ENCODE measurements at regions not wholly inside any gene's neighbourhood (a gene's known extent, or its start where the extent isn't known, plus 50 kb on each side); places are given as distances from the start of the nearest gene placed in this dataset.

DNA sequence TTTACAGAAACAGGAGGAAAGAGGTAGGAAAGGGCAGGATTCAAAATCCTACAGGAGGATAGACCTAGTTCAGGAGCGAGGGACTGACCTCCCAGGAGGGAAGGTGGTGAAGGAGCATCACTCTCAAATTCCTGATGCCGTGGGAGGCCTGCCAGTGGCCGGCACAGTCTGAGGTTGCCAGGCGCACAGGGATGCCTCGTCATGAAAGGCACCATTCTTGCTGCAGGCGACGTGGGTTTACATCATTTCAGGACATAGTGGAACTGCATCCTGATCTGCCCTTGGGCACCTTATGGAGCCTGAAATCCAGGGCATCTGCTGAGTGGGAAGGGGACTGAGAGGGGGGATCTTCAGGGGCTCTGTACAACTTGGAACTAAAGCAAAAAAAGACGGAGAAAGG lies 163.2 kb upstream of the S1PR3 start:
- ChIA-PET POLR2A (no interaction called here), CTCF (no interaction called here)
- Mint-ChIP-seq H3K9me3 (ENCODE audit: unreplicated experiment) (no peaks in the 10 kb centered on the region), H3K27me3 (ENCODE audit: insufficient read depth, unreplicated experiment) (no peaks in the 10 kb centered on the region), H3K4me3 (ENCODE audit: unreplicated experiment) (no peak overlapping the region), H3K4me1 (ENCODE audit: insufficient read depth, unreplicated experiment) (peaks cover 10% of the 10 kb centered on the region), H3K36me3 (ENCODE audit: insufficient read depth, unreplicated experiment) (no peaks in the 10 kb centered on the region), H3K27ac (ENCODE audit: low read depth, unreplicated experiment) (no peak overlapping the region)
- intact Hi-C loops (cut with micrococcal nuclease) = no loop called here
- DNase-seq (ENCODE audit: unreplicated experiment) = no peak
- BruUV-seq (replicated peaks) = no TSS peak
- TF ChIP-seq, protein P1, sequence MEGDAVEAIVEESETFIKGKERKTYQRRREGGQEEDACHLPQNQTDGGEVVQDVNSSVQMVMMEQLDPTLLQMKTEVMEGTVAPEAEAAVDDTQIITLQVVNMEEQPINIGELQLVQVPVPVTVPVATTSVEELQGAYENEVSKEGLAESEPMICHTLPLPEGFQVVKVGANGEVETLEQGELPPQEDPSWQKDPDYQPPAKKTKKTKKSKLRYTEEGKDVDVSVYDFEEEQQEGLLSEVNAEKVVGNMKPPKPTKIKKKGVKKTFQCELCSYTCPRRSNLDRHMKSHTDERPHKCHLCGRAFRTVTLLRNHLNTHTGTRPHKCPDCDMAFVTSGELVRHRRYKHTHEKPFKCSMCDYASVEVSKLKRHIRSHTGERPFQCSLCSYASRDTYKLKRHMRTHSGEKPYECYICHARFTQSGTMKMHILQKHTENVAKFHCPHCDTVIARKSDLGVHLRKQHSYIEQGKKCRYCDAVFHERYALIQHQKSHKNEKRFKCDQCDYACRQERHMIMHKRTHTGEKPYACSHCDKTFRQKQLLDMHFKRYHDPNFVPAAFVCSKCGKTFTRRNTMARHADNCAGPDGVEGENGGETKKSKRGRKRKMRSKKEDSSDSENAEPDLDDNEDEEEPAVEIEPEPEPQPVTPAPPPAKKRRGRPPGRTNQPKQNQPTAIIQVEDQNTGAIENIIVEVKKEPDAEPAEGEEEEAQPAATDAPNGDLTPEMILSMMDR (IDR thresholded peaks at IDR 0.05; ENCODE audit: unreplicated experiment) = no peak

DNA sequence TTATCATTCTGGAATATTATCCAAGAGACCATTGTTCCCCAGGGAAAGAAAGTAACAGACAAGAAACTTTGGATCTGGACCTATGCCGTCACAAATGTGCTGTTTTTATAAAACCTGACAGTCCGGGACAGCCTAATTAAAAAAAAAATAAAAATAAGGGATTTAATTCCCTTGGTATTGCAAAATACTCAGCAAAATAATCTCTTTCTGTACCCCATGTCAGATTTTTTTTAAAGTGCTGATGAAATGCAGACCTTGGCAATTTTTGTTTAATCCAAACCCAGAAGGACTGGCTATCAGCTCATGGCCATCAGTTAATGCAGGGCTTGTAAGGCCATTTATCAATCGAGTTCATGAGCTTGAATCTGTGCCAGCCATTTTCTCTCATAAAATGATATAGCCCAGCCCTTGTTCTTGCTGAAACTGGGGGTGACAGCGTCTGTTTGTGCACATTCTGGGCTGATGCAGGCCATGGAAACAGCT lies 162.7 kb upstream of the S1PR3 start:
- Mint-ChIP-seq H3K27me3 (ENCODE audit: insufficient read depth, unreplicated experiment) (no peaks in the 10 kb centered on the region), H3K4me1 (ENCODE audit: insufficient read depth, unreplicated experiment) (peaks cover 12% of the 10 kb centered on the region), H3K4me3 (ENCODE audit: unreplicated experiment) (no peak overlapping the region), H3K9me3 (ENCODE audit: unreplicated experiment) (no peaks in the 10 kb centered on the region), H3K36me3 (ENCODE audit: insufficient read depth, unreplicated experiment) (no peaks in the 10 kb centered on the region), H3K27ac (ENCODE audit: low read depth, unreplicated experiment) (no peak overlapping the region)
- intact Hi-C loops (cut with micrococcal nuclease) = no loop called here
- no TSS peak for BruUV-seq (replicated peaks)
- ChIA-PET CTCF (no interaction called here), POLR2A (no interaction called here)
- no peak for DNase-seq (ENCODE audit: unreplicated experiment)
- TF ChIP-seq, protein P1 (IDR thresholded peaks at IDR 0.05; ENCODE audit: unreplicated experiment) = no peak

DNA sequence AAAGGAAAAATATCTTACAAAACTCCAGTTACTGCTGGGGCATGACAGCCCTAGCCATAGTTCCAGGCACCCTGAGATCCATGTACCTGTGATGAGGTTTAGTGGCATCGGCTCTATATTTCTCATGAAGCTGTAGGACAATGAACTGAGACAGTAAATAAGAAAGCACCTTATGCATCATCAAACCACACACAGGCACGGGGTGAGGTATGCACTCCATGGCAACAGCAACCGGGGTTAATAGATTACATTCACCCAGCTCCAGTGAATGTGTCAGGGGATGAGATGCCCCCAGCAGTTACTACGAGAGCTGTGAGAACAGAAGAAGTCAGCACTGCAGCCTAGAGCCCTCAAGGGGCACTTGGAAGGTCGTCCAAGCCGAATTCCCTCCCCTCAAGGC lies 162.0 kb upstream of the S1PR3 start:
- peaks cover 18% of the 10 kb centered on the region for H3K4me1 Mint-ChIP-seq (ENCODE audit: insufficient read depth, unreplicated experiment)
- no peaks in the 10 kb centered on the region for H3K27me3 Mint-ChIP-seq (ENCODE audit: insufficient read depth, unreplicated experiment)

DNA sequence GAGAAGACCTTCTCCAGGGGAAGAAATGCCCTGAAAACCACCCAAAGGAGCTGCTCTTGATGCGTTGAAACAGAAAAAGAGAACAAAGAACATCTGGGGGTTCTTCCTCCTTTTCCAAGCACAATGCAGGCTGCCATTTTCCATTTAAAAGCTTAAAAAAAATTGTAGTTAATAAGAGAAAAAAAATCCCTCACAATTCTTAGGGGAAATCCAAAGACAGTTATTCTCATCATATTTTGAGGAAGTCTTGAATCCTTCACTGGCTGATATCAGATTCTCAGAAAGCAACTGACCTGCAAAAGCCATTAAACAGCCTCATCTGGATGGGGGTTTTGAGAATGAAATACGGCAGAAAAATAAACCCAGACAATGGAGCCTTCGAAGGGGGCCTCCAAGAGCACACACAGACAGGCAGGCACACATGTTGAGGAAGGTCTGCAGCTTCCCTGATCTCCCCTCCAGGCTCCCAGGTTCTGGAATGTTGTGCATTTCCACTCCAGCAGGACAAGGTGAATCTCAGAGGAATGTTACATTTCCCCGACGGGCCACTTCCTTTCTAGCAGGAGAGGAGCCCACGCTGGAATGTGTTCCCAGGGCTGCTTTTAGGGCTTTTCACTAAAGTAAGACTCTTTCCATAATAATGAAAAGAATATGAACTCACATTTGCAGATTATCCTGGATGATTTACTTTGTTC lies 159.4 kb upstream of the S1PR3 start:
- DNase-seq (ENCODE audit: unreplicated experiment) = no peak
- Mint-ChIP-seq H3K27me3 (ENCODE audit: insufficient read depth, unreplicated experiment) (no peaks in the 10 kb centered on the region), H3K9me3 (ENCODE audit: unreplicated experiment) (no peaks in the 10 kb centered on the region), H3K4me3 (ENCODE audit: unreplicated experiment) (no peak overlapping the region), H3K36me3 (ENCODE audit: insufficient read depth, unreplicated experiment) (no peaks in the 10 kb centered on the region), H3K4me1 (ENCODE audit: insufficient read depth, unreplicated experiment) (peaks cover 15% of the 10 kb centered on the region), H3K27ac (ENCODE audit: low read depth, unreplicated experiment) (no peak overlapping the region)
- BruUV-seq (replicated peaks) = no TSS peak
- ChIA-PET CTCF (interaction anchor here (0.7 kb wide), 1 partner anchor 350 kb away, joined by 3 read pairs; no protein-coding TSS in a partner anchor), POLR2A (interaction anchor here (0.6 kb wide), 1 partner anchor 676 kb away, joined by 3 read pairs; no protein-coding TSS in a partner anchor)
- intact Hi-C loops (cut with micrococcal nuclease) = no loop called here
- TF ChIP-seq, protein P1 (IDR thresholded peaks at IDR 0.05; ENCODE audit: unreplicated experiment) = no peak

More for the DNA sequence above, 162.0 kb upstream of the S1PR3 start:
- TF ChIP-seq, protein P1 (IDR thresholded peaks at IDR 0.05; ENCODE audit: unreplicated experiment) = no peak
- CTCF ChIA-PET = no interaction called here
- BruUV-seq (replicated peaks) = no TSS peak
- intact Hi-C loops (cut with micrococcal nuclease) = no loop called here
- Mint-ChIP-seq H3K36me3 (ENCODE audit: insufficient read depth, unreplicated experiment) (no peaks in the 10 kb centered on the region), H3K27ac (ENCODE audit: low read depth, unreplicated experiment) (no peak overlapping the region), H3K4me3 (ENCODE audit: unreplicated experiment) (no peak overlapping the region), H3K9me3 (ENCODE audit: unreplicated experiment) (no peaks in the 10 kb centered on the region)
- POLR2A ChIA-PET = no interaction called here
- DNase-seq (ENCODE audit: unreplicated experiment) = no peak
